Prostate gland (tissue), 2 donors: ENCODE measurements at regions not wholly inside any gene's neighbourhood (a gene's known extent, or its start where the extent isn't known, plus 50 kb on each side); places are given as distances from the start of the nearest gene placed in this dataset.

ENCODE experiments used
- DNase-seq: peaks from one replicate; pipeline ENCODE4 v3.0.0-alpha.2; 2019; ENCODE audit warnings: low spot score
- H3K27ac ChIP-seq, 2 donors: fragments of 200-600 bp; sonication (generic); 2 replicates each; pipeline ENCODE4 v1.5.1; 2017 to 2019
- H3K27me3 ChIP-seq: fragments of 200-600 bp; sonication (generic); replicated peaks from 2 replicates; pipeline ENCODE4 v1.5.1; 2019; ENCODE audit not compliant: insufficient read depth
- H3K36me3 ChIP-seq, 2 donors: fragments of 200-600 bp; sonication (generic); 1 replicate in 1 of 2; 2 replicates in 1 of 2; pipeline versions ENCODE4 v1.5.1 to v1.8.1; 2017 to 2019
- H3K4me1 ChIP-seq: fragments of 200-600 bp; sonication (generic); replicated peaks from 2 replicates; pipeline ENCODE4 v1.5.1; 2019
- H3K4me3 ChIP-seq, 2 donors: fragments of 200-600 bp; sonication (generic); 2 replicates each; pipeline ENCODE4 v1.5.1; 2017 to 2019
- H3K9me3 ChIP-seq: fragments of 200-600 bp; sonication (generic); 2 replicates; pipeline ENCODE4 v1.5.1; 2017
- POLR2A ChIP-seq: fragments of 450-650 bp; IDR thresholded peaks from one replicate; pipeline ENCODE4 v1.6.1; 2016; ENCODE audit warnings: antibody characterized with exemption, mild to moderate bottlenecking
- POLR2AphosphoS5 ChIP-seq: sonication (generic); formaldehyde crosslinking; IDR thresholded peaks from one replicate; pipeline ENCODE4 v1.6.1; 2017; ENCODE audit warnings: antibody characterized with exemption
- WGBS: methylation state at CpG from one replicate; pipeline ENCODE4 v1.1.5; 2018; 5-methylcytosine and 5-hydroxymethylcytosine counted together
- intact Hi-C: fragments of 100-400 bp; cut with DNase I; formaldehyde crosslinking; loops from one replicate; pipeline ENCODE4 v1.14.2; 2022
- TF ChIP-seq, protein P1 (sequence below), 4 experiments: fragments of 200-600 bp in 2 of 4; fragments of 450-650 bp in 2 of 4; sonication (generic) in 2 of 4; IDR thresholded peaks; 1 replicate in 3 of 4; 2 replicates in 1 of 4; pipeline ENCODE4 v1.5.1; 2016 to 2019; ENCODE audit warnings: antibody characterized with exemption in 4 of 4, mild to moderate bottlenecking in 2 of 4, moderate library complexity in 2 of 4

DNA sequence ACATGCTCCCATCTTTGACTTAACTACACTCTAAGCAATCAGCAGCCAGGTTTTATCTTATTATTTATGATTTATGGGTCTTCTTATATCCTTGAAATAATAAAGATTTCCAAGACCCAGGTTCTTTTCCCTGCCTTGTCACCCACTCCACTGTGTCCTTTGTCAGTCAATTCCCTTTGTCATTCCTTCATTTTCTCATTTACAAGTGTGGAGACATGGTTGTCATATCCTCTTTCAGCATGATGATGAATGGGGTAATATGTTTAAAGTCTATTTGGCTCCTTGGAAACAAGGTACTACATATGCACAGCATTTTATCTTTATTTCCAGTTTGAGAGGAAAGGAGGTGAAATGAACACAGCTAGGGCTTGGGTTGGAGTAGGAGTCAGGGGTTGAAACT lies 521.8 kb downstream of the LMO7 start:
- TF ChIP-seq POLR2A: no peak
- TF ChIP-seq, protein P1, sequence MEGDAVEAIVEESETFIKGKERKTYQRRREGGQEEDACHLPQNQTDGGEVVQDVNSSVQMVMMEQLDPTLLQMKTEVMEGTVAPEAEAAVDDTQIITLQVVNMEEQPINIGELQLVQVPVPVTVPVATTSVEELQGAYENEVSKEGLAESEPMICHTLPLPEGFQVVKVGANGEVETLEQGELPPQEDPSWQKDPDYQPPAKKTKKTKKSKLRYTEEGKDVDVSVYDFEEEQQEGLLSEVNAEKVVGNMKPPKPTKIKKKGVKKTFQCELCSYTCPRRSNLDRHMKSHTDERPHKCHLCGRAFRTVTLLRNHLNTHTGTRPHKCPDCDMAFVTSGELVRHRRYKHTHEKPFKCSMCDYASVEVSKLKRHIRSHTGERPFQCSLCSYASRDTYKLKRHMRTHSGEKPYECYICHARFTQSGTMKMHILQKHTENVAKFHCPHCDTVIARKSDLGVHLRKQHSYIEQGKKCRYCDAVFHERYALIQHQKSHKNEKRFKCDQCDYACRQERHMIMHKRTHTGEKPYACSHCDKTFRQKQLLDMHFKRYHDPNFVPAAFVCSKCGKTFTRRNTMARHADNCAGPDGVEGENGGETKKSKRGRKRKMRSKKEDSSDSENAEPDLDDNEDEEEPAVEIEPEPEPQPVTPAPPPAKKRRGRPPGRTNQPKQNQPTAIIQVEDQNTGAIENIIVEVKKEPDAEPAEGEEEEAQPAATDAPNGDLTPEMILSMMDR (IDR thresholded peaks at IDR 0.05): no peak
- TF ChIP-seq POLR2AphosphoS5: no peak
- DNase-seq: no peak
- intact Hi-C loops: no loop called here
- H3K4me1 ChIP-seq: no peaks in the 10 kb centered on the region
- no peak overlapping the region for H3K27ac ChIP-seq
- H3K9me3 ChIP-seq: no peaks in the 10 kb centered on the region
- no peaks in the 10 kb centered on the region for H3K27me3 ChIP-seq
- H3K4me3 ChIP-seq: no peak overlapping the region
- no peaks in the 10 kb centered on the region for H3K36me3 ChIP-seq

DNA sequence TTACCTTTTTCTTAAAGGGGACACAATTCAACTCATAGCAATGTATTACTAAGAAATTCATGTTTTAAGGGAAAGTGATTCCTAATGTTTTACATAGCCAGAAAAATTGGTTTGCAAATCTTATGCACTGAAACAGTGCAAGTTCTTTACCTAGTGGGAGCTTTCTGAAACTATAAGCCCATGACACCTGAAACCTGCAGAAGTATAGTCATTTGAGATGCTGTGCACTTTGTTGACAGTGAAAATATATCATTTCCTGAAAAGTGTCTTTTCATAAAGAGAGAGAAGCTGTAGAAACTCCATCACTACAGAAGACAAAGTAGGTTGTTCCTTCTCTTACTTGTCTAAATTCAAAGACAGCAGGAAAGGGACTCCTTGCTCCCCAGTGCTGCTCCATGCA lies 517.1 kb downstream of the LMO7 start:
- intact Hi-C loops: no loop called here
- Histone ChIP-seq H3K4me1 (no peaks in the 10 kb centered on the region), H3K27me3 (no peaks in the 10 kb centered on the region), H3K4me3 (no peak overlapping the region), H3K27ac (no peak overlapping the region), H3K36me3 (no peaks in the 10 kb centered on the region), H3K9me3 (no peaks in the 10 kb centered on the region)
- no peak for DNase-seq
- TF ChIP-seq, protein P1 (IDR thresholded peaks at IDR 0.05): no peak
- no peak for TF ChIP-seq POLR2A
- no peak for TF ChIP-seq POLR2AphosphoS5

DNA sequence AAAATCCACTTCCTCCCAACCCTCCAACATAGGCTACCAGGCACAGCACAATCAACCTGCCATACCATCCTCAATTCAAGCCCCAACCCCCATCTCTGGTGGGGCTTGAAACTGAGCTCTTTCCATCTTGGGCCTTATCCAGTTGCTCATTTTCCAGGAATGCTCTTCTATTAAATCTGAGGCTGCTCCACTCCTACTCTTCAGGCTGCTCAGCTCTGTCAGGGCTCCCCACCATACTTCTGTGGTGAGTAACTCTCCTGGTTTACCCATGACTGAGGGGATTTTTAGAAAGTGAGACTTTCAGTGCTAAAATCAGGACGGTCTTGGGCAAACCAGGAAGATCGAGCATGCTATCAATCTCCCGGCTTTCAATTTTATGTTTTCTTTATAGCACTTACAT lies 512.8 kb downstream of the LMO7 start:
- Histone ChIP-seq H3K4me1 (no peaks in the 10 kb centered on the region), H3K27me3 (no peaks in the 10 kb centered on the region), H3K36me3 (no peaks in the 10 kb centered on the region), H3K27ac (no peak overlapping the region), H3K4me3 (no peak overlapping the region), H3K9me3 (no peaks in the 10 kb centered on the region)
- DNase-seq: no peak
- intact Hi-C loops: no loop called here
- 47% methylated on average over 3 of the region's 3 CpGs for WGBS
- TF ChIP-seq POLR2AphosphoS5: no peak
- TF ChIP-seq, protein P1 (IDR thresholded peaks at IDR 0.05): no peak
- TF ChIP-seq POLR2A: no peak

DNA sequence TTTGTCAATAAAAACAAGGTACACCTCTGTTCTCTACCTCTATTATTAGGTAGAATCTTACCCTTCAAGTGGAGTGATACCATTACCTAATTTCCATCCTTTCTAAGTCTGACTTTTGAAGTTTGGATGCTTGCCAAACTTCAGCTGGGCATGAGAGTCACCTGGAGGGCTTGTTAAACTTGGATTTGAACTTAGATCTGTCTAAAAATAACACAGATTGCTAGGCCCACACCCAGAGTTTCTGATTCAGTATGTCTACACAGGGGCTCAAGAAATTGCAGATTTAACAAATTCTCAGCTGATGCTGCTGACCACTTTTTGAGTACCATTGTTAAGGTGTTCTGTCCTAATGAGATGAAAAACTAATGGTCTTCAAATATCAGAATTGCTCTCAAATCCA lies 512.2 kb downstream of the LMO7 start:
- intact Hi-C loops: no loop called here
- Histone ChIP-seq H3K27me3 (no peaks in the 10 kb centered on the region), H3K36me3 (no peaks in the 10 kb centered on the region), H3K9me3 (no peaks in the 10 kb centered on the region), H3K4me3 (no peak overlapping the region), H3K27ac (no peak overlapping the region), H3K4me1 (no peaks in the 10 kb centered on the region)
- DNase-seq: no peak
- no peak for TF ChIP-seq POLR2A
- TF ChIP-seq, protein P1 (IDR thresholded peaks at IDR 0.05): no peak
- TF ChIP-seq POLR2AphosphoS5: no peak

DNA sequence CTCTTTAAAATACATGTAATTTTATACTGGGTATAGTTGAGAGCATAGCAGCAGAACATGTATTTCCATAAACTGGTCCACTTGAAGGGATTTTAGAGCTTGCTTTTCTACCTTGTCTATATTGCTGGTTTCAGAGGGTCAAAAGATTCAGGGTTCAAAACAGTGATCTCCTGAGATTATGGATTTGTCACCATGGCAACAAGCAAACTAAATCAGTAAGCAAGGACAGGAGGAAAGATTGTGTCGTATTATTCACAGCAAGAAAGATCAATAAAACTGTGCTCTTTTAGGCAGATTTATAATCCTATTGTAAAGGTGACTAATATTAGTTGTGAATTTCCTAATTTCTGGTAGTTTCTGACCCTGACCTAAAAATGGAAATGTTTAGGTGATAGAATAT lies 496.4 kb downstream of the LMO7 start:
- Histone ChIP-seq H3K9me3 (no peaks in the 10 kb centered on the region), H3K27ac (no peak overlapping the region), H3K36me3 (no peaks in the 10 kb centered on the region), H3K4me1 (no peaks in the 10 kb centered on the region), H3K4me3 (no peak overlapping the region), H3K27me3 (no peaks in the 10 kb centered on the region)
- TF ChIP-seq POLR2AphosphoS5: no peak
- no peak for TF ChIP-seq POLR2A
- TF ChIP-seq, protein P1 (IDR thresholded peaks at IDR 0.05): no peak
- intact Hi-C loops: no loop called here
- 65% methylated on average over 1 of the region's 1 CpG for WGBS
- no peak for DNase-seq
